GM12874 (cell line): ENCODE measurements at regions not wholly inside any gene's neighbourhood (a gene's known extent, or its start where the extent isn't known, plus 50 kb on each side); places are given as distances from the start of the nearest gene placed in this dataset.

Source experiments
- CTCF ChIP-seq: IDR thresholded peaks from 2 replicates; pipeline ENCODE4 v1.5.1; 2011; ENCODE audit warnings: low read depth, mild to moderate bottlenecking, control low read depth, low read length, moderate library complexity; ENCODE audit not compliant: insufficient read depth

- TF ChIP-seq CTCF: no peak
These were observed 709.2 kb upstream of the ID2 start for GRCh38 chr2:7972670-7973069.

- no peak for TF ChIP-seq CTCF
These were observed 707.9 kb upstream of the ID2 start for GRCh38 chr2:7973801-7974480.

GRCh38 chr2:7974936-7975335 is 706.9 kb upstream of the ID2 start:
- TF ChIP-seq CTCF: no peak

- TF ChIP-seq CTCF: no peak
These were observed 705.6 kb upstream of the ID2 start for GRCh38 chr2:7976206-7976605.

- TF ChIP-seq CTCF: no peak
These were observed 703.9 kb upstream of the ID2 start for GRCh38 chr2:7977981-7978380.

- TF ChIP-seq CTCF: no peak
These were observed 699.8 kb upstream of the ID2 start for GRCh38 chr2:7982054-7982453.

- TF ChIP-seq CTCF: no peak
These were observed 698.4 kb upstream of the ID2 start for GRCh38 chr2:7983451-7983850.

- no peak for TF ChIP-seq CTCF
These were observed 697.9 kb upstream of the ID2 start for GRCh38 chr2:7983912-7984311.
